ENCODE measurements at regions not wholly inside any gene's neighbourhood (a gene's known extent, or its start where the extent isn't known, plus 50 kb on each side); places are given as distances from the start of the nearest gene placed in this dataset.

GRCh38 chr21:16633831-16634459 lies 878.9 kb upstream of the CXADR start:
- Mint-ChIP-seq H3K27ac (no peak overlapping the region), H3K9me3 (no peaks in the 10 kb centered on the region), H3K36me3 (no peaks in the 10 kb centered on the region), H3K27me3 (no peaks in the 10 kb centered on the region), H3K4me3 (no peak overlapping the region), H3K4me1 (no peaks in the 10 kb centered on the region)
- DNase-seq: no peak

- no peak for DNase-seq
- no peak overlapping the region for H3K27ac Mint-ChIP-seq
- H3K4me1 Mint-ChIP-seq: no peaks in the 10 kb centered on the region
- no peaks in the 10 kb centered on the region for H3K36me3 Mint-ChIP-seq
- H3K9me3 Mint-ChIP-seq: no peaks in the 10 kb centered on the region
- no peak overlapping the region for H3K4me3 Mint-ChIP-seq
- H3K27me3 Mint-ChIP-seq: no peaks in the 10 kb centered on the region
Observed at GRCh38 chr21:16634515-16634914, 878.3 kb upstream of the CXADR start.

GRCh38 chr21:16640297-16641027 lies 872.4 kb upstream of the CXADR start:
- H3K27ac Mint-ChIP-seq: no peak overlapping the region
- no peaks in the 10 kb centered on the region for H3K27me3 Mint-ChIP-seq
- no peak for DNase-seq
- no peaks in the 10 kb centered on the region for H3K4me1 Mint-ChIP-seq
- H3K9me3 Mint-ChIP-seq: peaks cover 2% of the 10 kb centered on the region
- H3K36me3 Mint-ChIP-seq: no peaks in the 10 kb centered on the region
- no peak overlapping the region for H3K4me3 Mint-ChIP-seq

GRCh38 chr21:16642353-16642752 lies 870.5 kb upstream of the CXADR start:
- no peaks in the 10 kb centered on the region for H3K36me3 Mint-ChIP-seq
- no peak overlapping the region for H3K27ac Mint-ChIP-seq
- peaks cover 2% of the 10 kb centered on the region for H3K9me3 Mint-ChIP-seq
- DNase-seq: no peak
- no peaks in the 10 kb centered on the region for H3K27me3 Mint-ChIP-seq
- H3K4me1 Mint-ChIP-seq: no peaks in the 10 kb centered on the region
- H3K4me3 Mint-ChIP-seq: no peak overlapping the region

- no peaks in the 10 kb centered on the region for H3K36me3 Mint-ChIP-seq
- H3K9me3 Mint-ChIP-seq: peaks cover 2% of the 10 kb centered on the region
- no peaks in the 10 kb centered on the region for H3K27me3 Mint-ChIP-seq
- H3K4me3 Mint-ChIP-seq: no peak overlapping the region
- no peak overlapping the region for H3K27ac Mint-ChIP-seq
- no peaks in the 10 kb centered on the region for H3K4me1 Mint-ChIP-seq
- no peak for DNase-seq
Observed at GRCh38 chr21:16644685-16645084, 868.2 kb upstream of the CXADR start.

GRCh38 chr21:16650714-16651366 lies 862.0 kb upstream of the CXADR start:
- Mint-ChIP-seq H3K4me1 (no peaks in the 10 kb centered on the region), H3K9me3 (peaks cover 3% of the 10 kb centered on the region), H3K27me3 (no peaks in the 10 kb centered on the region), H3K36me3 (no peaks in the 10 kb centered on the region), H3K4me3 (no peak overlapping the region), H3K27ac (no peak overlapping the region)
- DNase-seq: no peak

GRCh38 chr21:16651956-16652355 lies 860.9 kb upstream of the CXADR start:
- Mint-ChIP-seq H3K36me3 (no peaks in the 10 kb centered on the region), H3K4me3 (no peak overlapping the region), H3K9me3 (peaks cover 3% of the 10 kb centered on the region), H3K27ac (no peak overlapping the region), H3K27me3 (no peaks in the 10 kb centered on the region), H3K4me1 (no peaks in the 10 kb centered on the region)
- no peak for DNase-seq

GRCh38 chr21:16663436-16663835 lies 849.4 kb upstream of the CXADR start:
- Mint-ChIP-seq H3K27ac (no peak overlapping the region), H3K4me1 (no peaks in the 10 kb centered on the region), H3K36me3 (no peaks in the 10 kb centered on the region), H3K4me3 (no peak overlapping the region), H3K27me3 (no peaks in the 10 kb centered on the region), H3K9me3 (peaks cover 4% of the 10 kb centered on the region)
- no peak for DNase-seq

- Mint-ChIP-seq H3K9me3 (peaks cover 4% of the 10 kb centered on the region), H3K4me1 (no peaks in the 10 kb centered on the region), H3K27me3 (no peaks in the 10 kb centered on the region), H3K27ac (no peak overlapping the region), H3K4me3 (no peak overlapping the region), H3K36me3 (no peaks in the 10 kb centered on the region)
- no peak for DNase-seq
Observed at GRCh38 chr21:16667395-16667794, 845.4 kb upstream of the CXADR start.

GRCh38 chr21:16674949-16675348 lies 837.9 kb upstream of the CXADR start:
- H3K9me3 Mint-ChIP-seq: no peaks in the 10 kb centered on the region
- H3K4me3 Mint-ChIP-seq: no peak overlapping the region
- H3K4me1 Mint-ChIP-seq: no peaks in the 10 kb centered on the region

GRCh38 chr21:16676391-16676790 lies 836.5 kb upstream of the CXADR start:
- Mint-ChIP-seq H3K9me3 (peaks cover 1% of the 10 kb centered on the region), H3K4me3 (no peak overlapping the region), H3K27me3 (no peaks in the 10 kb centered on the region), H3K27ac (no peak overlapping the region), H3K36me3 (no peaks in the 10 kb centered on the region), H3K4me1 (no peaks in the 10 kb centered on the region)
- no peak for DNase-seq

More at GRCh38 chr21:16674949-16675348, 837.9 kb upstream of the CXADR start:
- Mint-ChIP-seq H3K27ac (no peak overlapping the region), H3K36me3 (no peaks in the 10 kb centered on the region), H3K27me3 (no peaks in the 10 kb centered on the region)
- no peak for DNase-seq

- DNase-seq: no peak
- H3K4me3 Mint-ChIP-seq: no peak overlapping the region
- H3K4me1 Mint-ChIP-seq: no peaks in the 10 kb centered on the region
- H3K27me3 Mint-ChIP-seq: no peaks in the 10 kb centered on the region
- no peaks in the 10 kb centered on the region for H3K36me3 Mint-ChIP-seq
- peaks cover 3% of the 10 kb centered on the region for H3K9me3 Mint-ChIP-seq
- H3K27ac Mint-ChIP-seq: no peak overlapping the region
Observed at GRCh38 chr21:16678429-16679160, 834.2 kb upstream of the CXADR start.

- DNase-seq: no peak
- Mint-ChIP-seq H3K4me1 (no peaks in the 10 kb centered on the region), H3K36me3 (no peaks in the 10 kb centered on the region), H3K9me3 (no peaks in the 10 kb centered on the region), H3K27me3 (no peaks in the 10 kb centered on the region), H3K4me3 (no peak overlapping the region), H3K27ac (no peak overlapping the region)
Observed at GRCh38 chr21:16695074-16695473, 817.8 kb upstream of the CXADR start.

- Mint-ChIP-seq H3K4me3 (no peak overlapping the region), H3K9me3 (peaks cover 2% of the 10 kb centered on the region), H3K4me1 (no peaks in the 10 kb centered on the region), H3K27me3 (no peaks in the 10 kb centered on the region), H3K27ac (no peak overlapping the region), H3K36me3 (no peaks in the 10 kb centered on the region)
- DNase-seq: no peak
Observed at GRCh38 chr21:16707274-16707673, 805.6 kb upstream of the CXADR start.

- Mint-ChIP-seq H3K27ac (no peak overlapping the region), H3K27me3 (no peaks in the 10 kb centered on the region), H3K36me3 (no peaks in the 10 kb centered on the region), H3K9me3 (peaks cover 2% of the 10 kb centered on the region), H3K4me3 (no peak overlapping the region), H3K4me1 (no peaks in the 10 kb centered on the region)
- no peak for DNase-seq
Observed at GRCh38 chr21:16708101-16708835, 804.6 kb upstream of the CXADR start.

Data from activated naive CD8-positive, alpha-beta T cell treated with anti-CD3 and anti-CD28 coated beads for 36 hours (primary cell).